ENCODE measurements at regions not wholly inside any gene's neighbourhood (a gene's known extent, or its start where the extent isn't known, plus 50 kb on each side); places are given as distances from the start of the nearest gene placed in this dataset.

DNA sequence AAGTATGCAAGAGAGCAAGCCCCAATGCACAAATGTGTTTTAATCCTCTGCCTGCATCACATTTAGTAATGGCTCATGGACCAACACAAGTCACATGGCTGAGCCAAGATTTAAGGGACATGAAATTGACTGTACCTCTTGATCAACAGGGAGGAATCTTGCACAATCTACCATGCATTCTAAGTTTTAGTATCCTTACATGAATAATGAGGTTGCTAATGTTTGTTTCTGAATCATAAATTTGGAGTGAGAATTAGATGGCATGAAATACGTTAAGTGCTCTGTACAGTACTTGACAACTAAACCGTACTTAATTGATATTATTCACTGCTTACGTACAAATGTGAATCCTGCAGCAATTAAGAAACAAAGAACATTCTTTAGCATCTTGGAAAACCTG lies 553.8 kb upstream of the JAG1 start:
- ATAC-seq (replicated peaks in 1 of 2) (no peak), DNase-seq (no peak)
- Mint-ChIP-seq H3K9me3 (peaks cover 3 to 6% of the 10 kb centered on the region in 2 donors), H3K4me3 (no peak overlapping the region), H3K27me3 (ENCODE audit: low read depth) (no peaks in the 10 kb centered on the region), H3K36me3 (ENCODE audit: insufficient read depth in 2 of 2) (no peaks in the 10 kb centered on the region), H3K27ac (no peak overlapping the region), H3K4me1 (ENCODE audit: low read depth) (no peaks in the 10 kb centered on the region)

GRCh38 chr20:11229772-11230171 lies 556.0 kb upstream of the JAG1 start:
- ATAC-seq (replicated peaks in 1 of 2) (no peak), DNase-seq (no peak)
- no peaks in the 10 kb centered on the region for H3K27me3 Mint-ChIP-seq (ENCODE audit: low read depth)
- no peak overlapping the region for H3K27ac Mint-ChIP-seq
- H3K4me1 Mint-ChIP-seq (ENCODE audit: low read depth), result no peaks in the 10 kb centered on the region
- H3K4me3 Mint-ChIP-seq, result no peak overlapping the region
- no peaks in the 10 kb centered on the region for H3K36me3 Mint-ChIP-seq (ENCODE audit: insufficient read depth in 2 of 2)
- H3K9me3 Mint-ChIP-seq, result peaks cover 1 to 3% of the 10 kb centered on the region in 2 donors

DNA sequence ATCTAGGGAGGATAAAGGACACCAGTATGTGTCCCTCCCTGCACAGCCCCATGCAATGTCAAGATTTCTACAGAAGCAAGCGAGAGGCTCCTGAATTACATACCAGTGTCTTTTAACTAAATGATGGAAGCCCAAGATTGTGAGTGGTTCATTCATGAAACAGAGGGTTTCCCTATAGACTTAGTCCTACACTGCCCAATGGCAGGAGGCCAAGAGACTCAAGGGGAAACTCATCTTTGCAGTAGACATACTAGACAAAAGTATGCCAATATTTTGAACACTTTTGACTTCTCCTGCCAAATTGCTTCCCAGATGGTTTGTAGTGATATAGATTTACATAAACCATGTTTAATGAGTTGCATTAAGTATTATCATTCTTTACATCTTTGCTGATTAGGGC lies 557.2 kb upstream of the JAG1 start:
- no peak for ATAC-seq (replicated peaks in 1 of 2)
- H3K9me3 Mint-ChIP-seq, result no peaks in the 10 kb centered on the region
- H3K4me3 Mint-ChIP-seq, result no peak overlapping the region
- no peaks in the 10 kb centered on the region for H3K27me3 Mint-ChIP-seq (ENCODE audit: low read depth)
- DNase-seq, result no peak
- no peaks in the 10 kb centered on the region for H3K4me1 Mint-ChIP-seq (ENCODE audit: low read depth)
- no peaks in the 10 kb centered on the region for H3K36me3 Mint-ChIP-seq (ENCODE audit: insufficient read depth in 2 of 2)
- H3K27ac Mint-ChIP-seq, result no peak overlapping the region

GRCh38 chr20:11231742-11232648 lies 558.2 kb upstream of the JAG1 start:
- Mint-ChIP-seq H3K9me3 (no peaks in the 10 kb centered on the region), H3K4me1 (ENCODE audit: low read depth) (no peaks in the 10 kb centered on the region), H3K27ac (no peak overlapping the region), H3K4me3 (no peak overlapping the region), H3K27me3 (ENCODE audit: low read depth) (no peaks in the 10 kb centered on the region), H3K36me3 (ENCODE audit: insufficient read depth in 2 of 2) (no peaks in the 10 kb centered on the region)
- no peak for ATAC-seq (replicated peaks in 1 of 2)
- no peak for DNase-seq

DNA sequence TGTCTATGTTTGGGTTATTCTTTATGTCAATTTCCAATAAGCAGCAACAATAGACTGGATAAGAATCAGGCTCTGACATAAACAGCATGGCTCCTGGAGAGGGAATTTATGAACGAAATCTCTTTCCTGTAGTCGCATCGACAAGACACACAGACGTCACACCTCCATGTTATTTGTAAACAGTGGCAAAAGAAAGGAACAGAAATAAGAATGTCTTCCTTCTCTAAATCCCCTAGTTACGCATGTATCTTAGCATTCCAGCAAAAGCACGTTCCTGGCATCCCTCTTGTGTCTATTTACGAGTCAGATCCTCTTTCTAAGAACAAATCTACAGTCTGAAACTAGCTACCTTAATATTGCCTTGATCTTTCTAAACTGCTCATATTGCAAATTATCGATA lies 559.1 kb upstream of the JAG1 start:
- H3K36me3 Mint-ChIP-seq (ENCODE audit: insufficient read depth in 2 of 2), result no peaks in the 10 kb centered on the region
- H3K4me3 Mint-ChIP-seq, result no peak overlapping the region
- no peaks in the 10 kb centered on the region for H3K9me3 Mint-ChIP-seq
- ATAC-seq (replicated peaks in 1 of 2) (no peak), DNase-seq (no peak)
- no peaks in the 10 kb centered on the region for H3K27me3 Mint-ChIP-seq (ENCODE audit: low read depth)
- no peak overlapping the region for H3K27ac Mint-ChIP-seq
- H3K4me1 Mint-ChIP-seq (ENCODE audit: low read depth), result no peaks in the 10 kb centered on the region

GRCh38 chr20:11234181-11234580 lies 560.4 kb upstream of the JAG1 start:
- Mint-ChIP-seq H3K9me3 (no peaks in the 10 kb centered on the region), H3K4me1 (ENCODE audit: low read depth) (no peaks in the 10 kb centered on the region), H3K36me3 (ENCODE audit: insufficient read depth in 2 of 2) (no peaks in the 10 kb centered on the region), H3K27ac (no peak overlapping the region), H3K27me3 (ENCODE audit: low read depth) (no peaks in the 10 kb centered on the region), H3K4me3 (no peak overlapping the region)
- DNase-seq (no peak), ATAC-seq (replicated peaks in 1 of 2) (no peak)

- DNase-seq (no peak), ATAC-seq (replicated peaks in 1 of 2) (no peak)
- Mint-ChIP-seq H3K36me3 (ENCODE audit: insufficient read depth in 2 of 2) (no peaks in the 10 kb centered on the region), H3K4me1 (ENCODE audit: low read depth) (no peaks in the 10 kb centered on the region), H3K4me3 (no peak overlapping the region), H3K27ac (no peak overlapping the region), H3K9me3 (no peaks in the 10 kb centered on the region), H3K27me3 (ENCODE audit: low read depth) (no peaks in the 10 kb centered on the region)
Measured at GRCh38 chr20:11234608-11235007, 560.8 kb upstream of the JAG1 start.

DNA sequence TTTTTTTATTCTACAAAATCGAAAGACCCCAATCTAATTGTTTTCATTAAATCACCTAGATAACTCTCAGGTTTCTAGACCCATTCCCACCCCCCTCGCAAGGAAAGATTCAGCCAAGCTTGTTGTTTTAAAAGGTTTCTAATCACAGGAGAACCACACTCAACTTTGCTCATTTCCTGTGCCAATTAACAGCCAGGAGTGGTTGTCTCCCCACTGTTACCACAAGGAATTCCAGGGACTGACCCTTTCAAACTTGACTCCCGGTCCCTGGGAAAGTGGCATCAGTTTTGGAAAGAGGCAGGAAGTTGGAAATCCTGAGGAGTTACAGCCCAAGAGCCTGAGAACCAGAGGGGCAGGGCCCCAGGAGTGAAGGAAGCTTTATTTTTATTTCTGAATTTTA lies 561.3 kb upstream of the JAG1 start:
- H3K4me1 Mint-ChIP-seq (ENCODE audit: low read depth), result no peaks in the 10 kb centered on the region
- no peak for ATAC-seq (replicated peaks in 1 of 2)
- no peaks in the 10 kb centered on the region for H3K36me3 Mint-ChIP-seq (ENCODE audit: insufficient read depth in 2 of 2)
- no peaks in the 10 kb centered on the region for H3K9me3 Mint-ChIP-seq
- H3K27ac Mint-ChIP-seq, result no peak overlapping the region
- no peaks in the 10 kb centered on the region for H3K27me3 Mint-ChIP-seq (ENCODE audit: low read depth)
- no peak overlapping the region for H3K4me3 Mint-ChIP-seq
- DNase-seq, result no peak

- no peaks in the 10 kb centered on the region for H3K27me3 Mint-ChIP-seq (ENCODE audit: low read depth)
- no peaks in the 10 kb centered on the region for H3K4me1 Mint-ChIP-seq (ENCODE audit: low read depth)
- ATAC-seq (replicated peaks in 1 of 2), result no peak
- H3K9me3 Mint-ChIP-seq, result peaks cover 4 to 7% of the 10 kb centered on the region in 2 donors
- H3K27ac Mint-ChIP-seq, result no peak overlapping the region
- no peaks in the 10 kb centered on the region for H3K36me3 Mint-ChIP-seq (ENCODE audit: insufficient read depth in 2 of 2)
- no peak for DNase-seq
- H3K4me3 Mint-ChIP-seq, result no peak overlapping the region
Measured at GRCh38 chr20:11242320-11242719, 568.5 kb upstream of the JAG1 start.

DNA sequence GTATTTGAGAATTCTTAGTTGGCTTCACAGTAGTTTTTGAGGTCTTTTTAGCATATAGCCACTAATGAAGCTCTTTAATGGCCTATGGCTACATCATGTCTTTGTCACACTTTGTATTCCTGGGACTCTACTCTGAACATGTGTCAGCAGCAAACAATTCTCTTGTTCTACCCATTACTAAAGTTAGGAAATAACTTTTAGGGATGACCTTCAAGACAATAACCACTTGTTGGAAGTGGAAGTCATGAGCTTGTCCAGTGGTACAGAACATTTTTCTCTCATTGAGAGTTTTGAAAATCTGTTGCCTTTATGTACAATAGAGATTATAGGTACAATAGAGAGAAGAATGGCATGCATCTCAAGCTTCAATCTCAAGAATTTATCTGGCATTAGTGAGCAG lies 571.6 kb upstream of the JAG1 start:
- DNase-seq, result no peak
- Mint-ChIP-seq H3K27me3 (ENCODE audit: low read depth) (no peaks in the 10 kb centered on the region), H3K27ac (no peak overlapping the region), H3K4me1 (ENCODE audit: low read depth) (no peaks in the 10 kb centered on the region), H3K9me3 (peaks cover 4 to 7% of the 10 kb centered on the region in 2 donors), H3K4me3 (no peak overlapping the region), H3K36me3 (ENCODE audit: insufficient read depth in 2 of 2) (no peaks in the 10 kb centered on the region)
- no peak for ATAC-seq (replicated peaks in 1 of 2)

DNA sequence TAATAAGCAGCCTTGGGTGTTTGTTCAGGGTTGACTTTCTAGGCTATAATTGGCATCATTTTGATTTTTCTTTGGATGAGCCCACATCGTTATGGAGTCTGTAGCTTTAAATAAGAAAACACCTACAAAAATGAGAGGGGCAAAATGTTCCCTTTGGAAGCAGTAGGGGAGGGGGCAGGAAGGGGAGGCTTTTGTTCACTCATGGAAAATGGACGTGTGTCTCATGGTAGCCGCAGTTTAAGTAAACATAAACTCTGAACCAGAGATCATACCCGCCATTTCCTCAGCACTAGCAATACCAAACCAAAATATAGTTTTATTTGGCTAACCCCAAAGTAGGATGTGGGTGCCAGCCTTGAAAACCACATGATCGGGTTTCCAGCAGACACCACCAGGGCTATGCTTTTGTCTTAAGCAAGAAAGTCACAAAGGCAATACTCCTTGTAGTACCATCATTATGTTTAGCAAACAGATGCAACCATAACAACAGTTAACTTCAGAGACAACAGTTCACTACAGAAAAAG lies 572.5 kb upstream of the JAG1 start:
- DNase-seq (no peak), ATAC-seq (replicated peaks in 1 of 2) (no peak)
- Mint-ChIP-seq H3K36me3 (ENCODE audit: insufficient read depth in 2 of 2) (no peaks in the 10 kb centered on the region), H3K27me3 (ENCODE audit: low read depth) (no peaks in the 10 kb centered on the region), H3K9me3 (peaks cover 4 to 5% of the 10 kb centered on the region in 2 donors), H3K27ac (no peak overlapping the region), H3K4me1 (ENCODE audit: low read depth) (no peaks in the 10 kb centered on the region), H3K4me3 (no peak overlapping the region)

DNA sequence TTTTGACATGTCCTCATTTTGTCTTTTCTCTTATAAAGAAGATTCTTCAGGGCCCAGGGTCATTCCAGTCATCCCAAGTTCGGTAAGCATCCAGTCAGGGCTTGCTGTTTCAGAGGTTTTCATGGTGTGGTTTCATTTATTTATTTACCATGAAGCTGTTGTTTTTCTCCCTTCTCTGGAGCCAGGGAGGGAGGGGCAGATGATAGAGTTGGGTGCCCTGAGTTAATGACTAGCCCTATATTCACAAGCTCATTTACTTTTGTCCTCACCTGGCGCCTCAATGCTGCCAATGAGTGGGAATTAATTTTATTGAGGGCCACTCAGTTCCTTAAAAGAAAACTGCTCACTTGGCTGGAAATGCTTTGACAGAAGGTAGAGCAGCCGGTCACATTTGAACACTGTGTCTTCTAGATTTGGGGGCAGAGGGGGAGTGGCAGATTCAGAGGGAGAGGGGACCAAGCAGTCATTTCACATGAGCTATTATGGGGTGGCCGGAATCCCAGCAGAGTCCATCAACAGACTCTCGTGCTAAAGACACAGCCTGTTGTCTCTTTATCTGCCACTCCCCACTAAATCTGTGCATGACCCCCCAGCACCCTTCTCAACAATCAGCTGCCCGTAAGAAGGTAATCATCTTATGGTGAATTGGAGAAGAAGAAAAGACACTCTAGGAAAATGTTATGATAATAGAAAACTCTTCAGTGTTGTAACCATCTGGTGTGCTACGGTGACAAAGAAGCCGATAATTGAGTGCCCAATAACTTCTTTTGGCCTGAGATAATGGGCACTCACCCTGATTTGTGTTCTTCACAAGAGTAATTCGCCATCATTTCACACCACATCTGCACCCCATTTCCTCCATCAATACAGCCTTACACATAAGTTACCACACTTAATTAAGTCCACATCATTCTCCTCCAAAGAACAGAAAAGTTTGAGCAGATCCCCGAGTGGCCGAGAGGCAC lies 573.5 kb upstream of the JAG1 start:
- Mint-ChIP-seq H3K27me3 (ENCODE audit: low read depth) (no peaks in the 10 kb centered on the region), H3K27ac (no peak overlapping the region), H3K36me3 (ENCODE audit: insufficient read depth in 2 of 2) (no peaks in the 10 kb centered on the region), H3K4me3 (no peak overlapping the region), H3K9me3 (peaks cover 4 to 5% of the 10 kb centered on the region in 2 donors), H3K4me1 (ENCODE audit: low read depth) (no peaks in the 10 kb centered on the region)
- no peak for ATAC-seq (replicated peaks in 1 of 2)
- no peak for DNase-seq

DNA sequence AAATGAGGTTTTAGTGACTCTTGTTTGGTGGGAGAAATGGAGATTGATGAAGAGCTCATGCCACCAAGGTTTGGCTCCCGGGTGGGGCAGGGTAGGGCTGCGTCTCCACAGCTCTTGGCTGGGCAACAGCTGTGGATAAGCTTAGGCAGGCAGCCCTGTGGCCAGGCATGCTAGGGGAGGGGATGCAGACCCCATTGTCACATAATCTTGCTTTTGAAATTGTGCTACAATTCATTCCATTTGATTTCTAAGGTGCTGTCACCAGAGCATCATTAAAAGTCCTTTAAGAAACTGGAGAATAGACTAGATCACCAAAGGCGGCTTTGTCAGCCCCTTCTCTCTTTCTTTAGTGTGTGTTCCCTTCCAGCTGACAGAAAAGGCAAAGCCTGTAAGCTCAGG lies 574.2 kb upstream of the JAG1 start:
- H3K9me3 Mint-ChIP-seq, result peaks cover 0 to 3% of the 10 kb centered on the region in 2 donors
- no peak for ATAC-seq (replicated peaks in 1 of 2)
- DNase-seq, result no peak
- no peaks in the 10 kb centered on the region for H3K4me1 Mint-ChIP-seq (ENCODE audit: low read depth)
- no peaks in the 10 kb centered on the region for H3K36me3 Mint-ChIP-seq (ENCODE audit: insufficient read depth in 2 of 2)
- H3K4me3 Mint-ChIP-seq, result no peak overlapping the region
- no peaks in the 10 kb centered on the region for H3K27me3 Mint-ChIP-seq (ENCODE audit: low read depth)
- no peak overlapping the region for H3K27ac Mint-ChIP-seq

All from activated T-cell treated with anti-CD3 and anti-CD28 coated beads, Interleukin-2, amount 50 U/mL, for 72 hours (primary cell).